GM12874 (cell line): ENCODE measurements at regions not wholly inside any gene's neighbourhood (a gene's known extent, or its start where the extent isn't known, plus 50 kb on each side); places are given as distances from the start of the nearest gene placed in this dataset.

Source experiments
- TF ChIP-seq, protein P1 (sequence below): IDR thresholded peaks from 2 replicates; pipeline ENCODE4 v1.5.1; 2011; ENCODE audit warnings: low read depth, mild to moderate bottlenecking, control low read depth, low read length, moderate library complexity; ENCODE audit not compliant: insufficient read depth

DNA sequence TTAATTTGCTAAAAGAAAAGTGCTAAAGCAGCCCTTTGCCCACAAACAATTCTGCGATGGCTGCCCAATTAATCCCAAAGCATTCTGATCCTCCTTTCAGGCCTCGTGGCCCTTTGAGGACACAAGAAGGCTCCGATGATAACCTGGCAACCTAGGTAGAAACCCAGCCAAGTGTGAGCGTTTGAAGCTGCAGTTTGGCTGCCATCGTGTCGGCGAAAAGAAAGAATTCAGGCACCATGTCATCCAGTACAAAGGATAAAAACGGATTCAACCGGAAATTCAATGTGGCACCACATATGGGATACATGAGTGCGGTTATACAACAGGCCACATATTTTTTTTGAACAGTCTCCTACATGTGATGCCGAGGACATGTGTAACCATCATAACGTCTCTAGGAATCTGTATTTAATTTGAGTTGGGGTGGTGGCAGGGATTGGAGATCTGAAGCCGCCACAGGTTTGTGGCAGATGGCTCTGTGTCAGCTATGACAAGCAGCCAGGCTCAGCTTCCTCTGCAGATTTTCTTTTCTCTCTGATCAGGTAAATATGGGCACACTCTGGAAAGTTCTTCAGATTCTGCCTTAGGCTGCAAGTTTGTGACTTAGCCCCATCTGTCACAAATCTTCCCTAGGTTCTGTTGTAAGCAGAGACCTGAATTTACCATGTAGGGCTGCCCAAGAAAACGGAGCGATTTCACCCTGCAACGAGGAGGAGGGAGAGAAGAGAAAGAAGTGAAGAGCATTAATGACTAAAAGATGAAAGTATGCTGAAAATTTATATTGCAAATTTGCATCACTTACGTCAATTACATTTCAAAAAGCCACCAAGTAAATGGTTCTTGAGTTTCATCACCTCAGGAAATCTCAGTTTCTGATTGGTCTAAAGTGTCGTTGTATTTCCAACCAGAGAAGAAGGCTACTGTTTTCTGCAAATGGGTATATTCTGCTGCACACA lies 573.2 kb downstream of the ZEB2 start:
- TF ChIP-seq, protein P1, sequence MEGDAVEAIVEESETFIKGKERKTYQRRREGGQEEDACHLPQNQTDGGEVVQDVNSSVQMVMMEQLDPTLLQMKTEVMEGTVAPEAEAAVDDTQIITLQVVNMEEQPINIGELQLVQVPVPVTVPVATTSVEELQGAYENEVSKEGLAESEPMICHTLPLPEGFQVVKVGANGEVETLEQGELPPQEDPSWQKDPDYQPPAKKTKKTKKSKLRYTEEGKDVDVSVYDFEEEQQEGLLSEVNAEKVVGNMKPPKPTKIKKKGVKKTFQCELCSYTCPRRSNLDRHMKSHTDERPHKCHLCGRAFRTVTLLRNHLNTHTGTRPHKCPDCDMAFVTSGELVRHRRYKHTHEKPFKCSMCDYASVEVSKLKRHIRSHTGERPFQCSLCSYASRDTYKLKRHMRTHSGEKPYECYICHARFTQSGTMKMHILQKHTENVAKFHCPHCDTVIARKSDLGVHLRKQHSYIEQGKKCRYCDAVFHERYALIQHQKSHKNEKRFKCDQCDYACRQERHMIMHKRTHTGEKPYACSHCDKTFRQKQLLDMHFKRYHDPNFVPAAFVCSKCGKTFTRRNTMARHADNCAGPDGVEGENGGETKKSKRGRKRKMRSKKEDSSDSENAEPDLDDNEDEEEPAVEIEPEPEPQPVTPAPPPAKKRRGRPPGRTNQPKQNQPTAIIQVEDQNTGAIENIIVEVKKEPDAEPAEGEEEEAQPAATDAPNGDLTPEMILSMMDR: no peak

DNA sequence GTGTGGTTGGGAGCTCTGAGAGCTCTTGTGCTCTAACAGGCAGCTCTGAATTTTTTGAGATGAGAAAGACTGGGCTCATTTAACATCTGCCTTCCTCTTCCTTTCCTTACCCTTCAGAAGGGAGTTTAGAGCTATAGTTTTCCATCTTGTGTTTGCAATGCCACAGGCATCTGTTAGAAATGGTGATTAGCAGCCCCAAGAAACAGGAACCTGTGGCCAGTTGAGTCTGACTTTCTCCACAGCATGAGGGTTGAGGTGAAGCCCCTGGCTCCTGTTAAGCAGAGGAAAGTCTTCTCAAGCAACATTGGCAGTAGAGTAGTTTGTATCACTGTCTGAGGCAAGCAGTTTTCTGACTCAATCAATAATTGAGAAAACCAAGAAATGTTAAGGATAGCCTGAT lies 577.4 kb downstream of the ZEB2 start:
- TF ChIP-seq, protein P1: no peak

GRCh38 chr2:143940720-143941119 lies 579.2 kb downstream of the ZEB2 start:
- TF ChIP-seq, protein P1: no peak

DNA sequence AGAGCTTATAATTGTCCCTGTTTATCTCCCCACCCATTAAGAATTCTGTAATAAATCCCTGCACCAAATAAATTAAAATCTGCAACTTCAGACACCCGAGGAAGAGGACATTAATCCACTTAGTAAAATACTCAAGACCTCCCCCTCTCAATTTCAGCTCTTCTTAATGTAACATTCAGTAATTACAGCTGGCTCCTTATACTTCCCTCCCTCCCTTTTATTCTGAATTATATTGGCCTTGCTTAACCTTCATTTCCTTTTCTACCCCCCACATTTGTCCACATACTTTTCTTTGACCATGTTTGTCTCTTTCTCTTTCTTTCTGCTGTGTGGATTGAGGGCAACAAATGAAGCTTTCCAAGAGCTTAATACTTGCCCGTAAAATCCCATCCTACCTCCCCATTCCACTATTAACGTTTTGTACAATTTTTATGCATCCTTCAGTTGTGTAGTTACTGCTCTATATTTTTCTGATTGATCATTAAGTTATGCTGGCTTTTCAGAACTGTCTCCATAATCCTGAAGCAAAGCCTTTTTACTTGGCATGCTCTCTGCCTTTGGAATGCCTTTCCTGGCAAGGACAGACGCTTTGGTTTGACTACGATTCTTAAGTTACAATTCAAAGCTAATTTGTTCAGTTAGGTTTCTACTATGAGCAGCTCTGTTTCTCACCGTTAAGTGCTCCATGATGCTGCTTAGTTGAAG lies 580.1 kb downstream of the ZEB2 start:
- TF ChIP-seq, protein P1: no peak

GRCh38 chr2:143937723-143938350 lies 582.1 kb downstream of the ZEB2 start:
- TF ChIP-seq, protein P1: no peak

GRCh38 chr2:143936848-143937722 lies 582.8 kb downstream of the ZEB2 start:
- TF ChIP-seq, protein P1: no peak
